Suprapubic skin (tissue), 4 donors: ENCODE measurements at regions not wholly inside any gene's neighbourhood (a gene's known extent, or its start where the extent isn't known, plus 50 kb on each side); places are given as distances from the start of the nearest gene placed in this dataset.

ENCODE experiments used
- DNase-seq, 2 donors: peaks; one replicate each; pipeline ENCODE4 v3.0.0-alpha.2; 2019; ENCODE audit warnings: low spot score in 2 of 2
- H3K27ac ChIP-seq: fragments of 200-600 bp; sonication (generic); one replicate; pipeline ENCODE4 v1.5.1; 2019
- H3K27me3 ChIP-seq: fragments of 200-600 bp; sonication (generic); one replicate; pipeline ENCODE4 v1.5.1; 2019
- H3K36me3 ChIP-seq: fragments of 200-600 bp; sonication (generic); one replicate; pipeline ENCODE4 v1.5.1; 2019
- H3K4me1 ChIP-seq: fragments of 200-600 bp; sonication (generic); one replicate; pipeline ENCODE4 v1.5.1; 2019
- H3K4me3 ChIP-seq: fragments of 200-600 bp; sonication (generic); one replicate; pipeline ENCODE4 v1.5.1; 2019; ENCODE audit warnings: mild to moderate bottlenecking
- H3K9me3 ChIP-seq: fragments of 200-600 bp; sonication (generic); one replicate; pipeline ENCODE4 v1.5.1; 2019
- CTCF ChIP-seq, 2 donors: fragments of 200-600 bp in 1 of 2; fragments of 450-650 bp in 1 of 2; sonication (generic) in 1 of 2; IDR thresholded peaks; one replicate each; pipeline ENCODE4 v1.5.1; 2016 to 2019; ENCODE audit warnings: antibody characterized with exemption in 2 of 2, mild to moderate bottlenecking in 1 of 2, moderate library complexity in 1 of 2
- EP300 ChIP-seq: sonication (generic); formaldehyde crosslinking; IDR thresholded peaks from one replicate; pipeline ENCODE4 v1.6.1; 2017; ENCODE audit warnings: antibody characterized with exemption
- POLR2A ChIP-seq, 2 donors: fragments of 450-650 bp; IDR thresholded peaks; one replicate each; pipeline ENCODE4 v1.6.1; 2017; ENCODE audit warnings: antibody characterized with exemption in 2 of 2, mild to moderate bottlenecking in 2 of 2, moderate library complexity in 2 of 2
- POLR2AphosphoS5 ChIP-seq, 3 donors: sonication (generic); formaldehyde crosslinking; IDR thresholded peaks; one replicate each; pipeline ENCODE4 v1.6.1; 2017; ENCODE audit warnings: antibody characterized with exemption in 3 of 3
- WGBS: methylation state at CpG from one replicate; pipeline ENCODE4 v1.1.5; 2018; 5-methylcytosine and 5-hydroxymethylcytosine counted together

GRCh38 chr11:109957601-109958000 lies 135.6 kb upstream of the ZC3H12C start:
- H3K4me3 ChIP-seq = no peak overlapping the region
- TF ChIP-seq EP300 = no peak
- TF ChIP-seq POLR2A (IDR thresholded peaks at IDR 0.05) = no peak
- TF ChIP-seq CTCF (IDR thresholded peaks at IDR 0.05) = no peak
- no peak for TF ChIP-seq POLR2AphosphoS5 (IDR thresholded peaks at IDR 0.05)
- H3K4me1 ChIP-seq = peaks cover 4% of the 10 kb centered on the region
- DNase-seq = no peak
- H3K9me3 ChIP-seq = no peaks in the 10 kb centered on the region
- no peaks in the 10 kb centered on the region for H3K36me3 ChIP-seq
- no peaks in the 10 kb centered on the region for H3K27me3 ChIP-seq
- H3K27ac ChIP-seq = no peak overlapping the region

- H3K4me3 ChIP-seq = no peak overlapping the region
- H3K9me3 ChIP-seq = no peaks in the 10 kb centered on the region
- H3K27me3 ChIP-seq = no peaks in the 10 kb centered on the region
- no peak for TF ChIP-seq POLR2A (IDR thresholded peaks at IDR 0.05)
- no peak for TF ChIP-seq CTCF (IDR thresholded peaks at IDR 0.05)
- no peak for TF ChIP-seq EP300
- no peak overlapping the region for H3K27ac ChIP-seq
- no peak for DNase-seq
- peaks cover 4% of the 10 kb centered on the region for H3K4me1 ChIP-seq
- H3K36me3 ChIP-seq = no peaks in the 10 kb centered on the region
- WGBS = 74% methylated on average over 9 of the region's 9 CpGs
These were observed 134.9 kb upstream of the ZC3H12C start for GRCh38 chr11:109958131-109958820.

- no peaks in the 10 kb centered on the region for H3K9me3 ChIP-seq
- no peaks in the 10 kb centered on the region for H3K36me3 ChIP-seq
- no peak for DNase-seq
- H3K27me3 ChIP-seq = no peaks in the 10 kb centered on the region
- peaks cover 4% of the 10 kb centered on the region for H3K4me1 ChIP-seq
- TF ChIP-seq POLR2AphosphoS5 (IDR thresholded peaks at IDR 0.05) = no peak
- H3K27ac ChIP-seq = no peak overlapping the region
- 77% methylated on average over 2 of the region's 2 CpGs for WGBS
- H3K4me3 ChIP-seq = no peak overlapping the region
These were observed 134.4 kb upstream of the ZC3H12C start for GRCh38 chr11:109958821-109959166.

- DNase-seq = peak in 1 of 2 donors; percentile 81
These were observed 132.4 kb upstream of the ZC3H12C start for GRCh38 chr11:109960831-109961230.

GRCh38 chr11:109961261-109961660 lies 131.9 kb upstream of the ZC3H12C start:
- no peak for DNase-seq

More at GRCh38 chr11:109960831-109961230, 132.4 kb upstream of the ZC3H12C start:
- Histone ChIP-seq H3K27ac (no peak overlapping the region), H3K4me1 (peaks cover 4% of the 10 kb centered on the region), H3K36me3 (no peaks in the 10 kb centered on the region), H3K4me3 (no peak overlapping the region), H3K27me3 (no peaks in the 10 kb centered on the region), H3K9me3 (no peaks in the 10 kb centered on the region)
- 41% methylated on average over 2 of the region's 2 CpGs for WGBS
- TF ChIP-seq POLR2AphosphoS5 (IDR thresholded peaks at IDR 0.05) = no peak

GRCh38 chr11:109963101-109963500 lies 130.1 kb upstream of the ZC3H12C start:
- no peaks in the 10 kb centered on the region for H3K9me3 ChIP-seq
- no peaks in the 10 kb centered on the region for H3K27me3 ChIP-seq
- TF ChIP-seq CTCF (IDR thresholded peaks at IDR 0.05) (no peak), POLR2A (IDR thresholded peaks at IDR 0.05) (no peak), POLR2AphosphoS5 (IDR thresholded peaks at IDR 0.05) (no peak), EP300 (no peak)
- no peak overlapping the region for H3K27ac ChIP-seq
- 91% methylated on average over 1 of the region's 1 CpG for WGBS
- no peak for DNase-seq
- H3K36me3 ChIP-seq = no peaks in the 10 kb centered on the region
- H3K4me1 ChIP-seq = peaks cover 4% of the 10 kb centered on the region
- no peak overlapping the region for H3K4me3 ChIP-seq

More at GRCh38 chr11:109961261-109961660, 131.9 kb upstream of the ZC3H12C start:
- TF ChIP-seq EP300 = no peak
- no peak for TF ChIP-seq CTCF (IDR thresholded peaks at IDR 0.05)
- no peak for TF ChIP-seq POLR2AphosphoS5 (IDR thresholded peaks at IDR 0.05)
- no peak for TF ChIP-seq POLR2A (IDR thresholded peaks at IDR 0.05)
- no peaks in the 10 kb centered on the region for H3K27me3 ChIP-seq
- H3K36me3 ChIP-seq = no peaks in the 10 kb centered on the region
- H3K4me1 ChIP-seq = peaks cover 4% of the 10 kb centered on the region
- H3K4me3 ChIP-seq = no peak overlapping the region
- WGBS = 95% methylated on average over 2 of the region's 2 CpGs
- H3K27ac ChIP-seq = no peak overlapping the region
- H3K9me3 ChIP-seq = no peaks in the 10 kb centered on the region
